ENCODE measurements at regions not wholly inside any gene's neighbourhood (a gene's known extent, or its start where the extent isn't known, plus 50 kb on each side); places are given as distances from the start of the nearest gene placed in this dataset.

DNA sequence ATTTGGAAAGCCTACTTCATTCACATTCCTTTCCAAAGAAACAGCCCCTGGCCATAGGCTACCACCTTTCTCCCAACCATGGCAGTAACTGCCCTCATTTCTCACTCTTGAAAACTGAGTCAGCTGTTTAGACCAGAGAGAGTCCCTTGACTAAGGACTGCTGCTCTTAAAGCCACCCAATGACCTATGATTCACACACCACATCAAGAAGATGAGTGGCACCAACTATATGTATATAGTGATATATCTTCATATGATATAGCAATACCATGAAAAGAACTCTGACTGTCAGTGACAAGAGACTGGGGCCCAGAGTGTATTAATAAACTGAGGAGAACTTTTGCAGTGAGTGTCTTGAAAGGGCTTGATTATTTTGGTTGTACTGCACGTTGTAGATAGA lies 404.5 kb upstream of the ASIC2 start:
- Histone ChIP-seq H3K9me3 (ENCODE audit: control insufficient read depth in 2 of 3, insufficient read depth in 1 of 3, low read length in 3 of 3) (no peaks in the 10 kb centered on the region), H3K36me3 (ENCODE audit: control insufficient read depth in 2 of 3, insufficient read depth in 3 of 3, low read length in 3 of 3) (no peaks in the 10 kb centered on the region), H3K27me3 (ENCODE audit: control insufficient read depth, insufficient read depth, low read length) (no peaks in the 10 kb centered on the region), H3K27ac (ENCODE audit: low read depth in 2 of 2, low read length in 2 of 2) (no peak overlapping the region), H3K9ac (ENCODE audit: low read length in 3 of 3) (no peak overlapping the region), H3K4me1 (ENCODE audit: control insufficient read depth in 2 of 3, insufficient read depth in 2 of 3, low read depth in 1 of 3, low read length in 3 of 3) (no peaks in the 10 kb centered on the region), H3K4me3 (ENCODE audit: low read length in 3 of 3) (no peak overlapping the region)
- no peak for FAIRE-seq
- DNase-seq = no peak
- TF ChIP-seq, protein P1, sequence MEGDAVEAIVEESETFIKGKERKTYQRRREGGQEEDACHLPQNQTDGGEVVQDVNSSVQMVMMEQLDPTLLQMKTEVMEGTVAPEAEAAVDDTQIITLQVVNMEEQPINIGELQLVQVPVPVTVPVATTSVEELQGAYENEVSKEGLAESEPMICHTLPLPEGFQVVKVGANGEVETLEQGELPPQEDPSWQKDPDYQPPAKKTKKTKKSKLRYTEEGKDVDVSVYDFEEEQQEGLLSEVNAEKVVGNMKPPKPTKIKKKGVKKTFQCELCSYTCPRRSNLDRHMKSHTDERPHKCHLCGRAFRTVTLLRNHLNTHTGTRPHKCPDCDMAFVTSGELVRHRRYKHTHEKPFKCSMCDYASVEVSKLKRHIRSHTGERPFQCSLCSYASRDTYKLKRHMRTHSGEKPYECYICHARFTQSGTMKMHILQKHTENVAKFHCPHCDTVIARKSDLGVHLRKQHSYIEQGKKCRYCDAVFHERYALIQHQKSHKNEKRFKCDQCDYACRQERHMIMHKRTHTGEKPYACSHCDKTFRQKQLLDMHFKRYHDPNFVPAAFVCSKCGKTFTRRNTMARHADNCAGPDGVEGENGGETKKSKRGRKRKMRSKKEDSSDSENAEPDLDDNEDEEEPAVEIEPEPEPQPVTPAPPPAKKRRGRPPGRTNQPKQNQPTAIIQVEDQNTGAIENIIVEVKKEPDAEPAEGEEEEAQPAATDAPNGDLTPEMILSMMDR (IDR thresholded peaks at IDR 0.05; ENCODE audit: borderline replicate concordance, extremely low read depth, insufficient read depth) = no peak
- intact Hi-C loops (cut with DNase I) = no loop called here

DNA sequence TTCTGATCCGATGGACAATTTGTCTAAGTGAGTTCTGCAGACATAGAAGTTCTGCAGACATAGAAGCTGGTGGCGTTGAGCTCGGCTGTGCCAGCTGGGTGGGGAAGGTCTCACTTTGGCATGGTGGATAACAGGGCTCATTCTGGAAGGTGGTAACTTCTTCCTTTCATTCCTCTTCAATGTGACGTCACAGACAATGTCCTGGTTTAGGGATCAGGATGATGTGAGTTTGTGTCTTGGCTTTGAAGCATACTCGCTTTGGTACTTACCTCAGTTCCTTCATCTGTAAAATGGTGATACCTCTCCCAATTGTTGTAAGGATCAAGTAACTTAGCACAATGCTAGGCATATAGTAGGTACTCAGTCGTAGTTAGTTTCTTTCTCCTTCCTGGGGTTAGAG lies 408.8 kb upstream of the ASIC2 start:
- TF ChIP-seq, protein P1 (IDR thresholded peaks at IDR 0.05; ENCODE audit: borderline replicate concordance, extremely low read depth, insufficient read depth) = no peak
- intact Hi-C loops (cut with DNase I) = no loop called here
- Histone ChIP-seq H3K27me3 (ENCODE audit: control insufficient read depth, insufficient read depth, low read length) (no peaks in the 10 kb centered on the region), H3K27ac (ENCODE audit: low read depth in 2 of 2, low read length in 2 of 2) (no peak overlapping the region), H3K9me3 (ENCODE audit: control insufficient read depth in 2 of 3, insufficient read depth in 1 of 3, low read length in 3 of 3) (peaks cover 0 to 3% (median 0%) of the 10 kb centered on the region in 3 donors), H3K9ac (ENCODE audit: low read length in 3 of 3) (no peak overlapping the region), H3K4me3 (ENCODE audit: low read length in 3 of 3) (no peak overlapping the region), H3K4me1 (ENCODE audit: control insufficient read depth in 2 of 3, insufficient read depth in 2 of 3, low read depth in 1 of 3, low read length in 3 of 3) (no peaks in the 10 kb centered on the region), H3K36me3 (ENCODE audit: control insufficient read depth in 2 of 3, insufficient read depth in 3 of 3, low read length in 3 of 3) (no peaks in the 10 kb centered on the region)
- no peak for DNase-seq
- FAIRE-seq = no peak

DNA sequence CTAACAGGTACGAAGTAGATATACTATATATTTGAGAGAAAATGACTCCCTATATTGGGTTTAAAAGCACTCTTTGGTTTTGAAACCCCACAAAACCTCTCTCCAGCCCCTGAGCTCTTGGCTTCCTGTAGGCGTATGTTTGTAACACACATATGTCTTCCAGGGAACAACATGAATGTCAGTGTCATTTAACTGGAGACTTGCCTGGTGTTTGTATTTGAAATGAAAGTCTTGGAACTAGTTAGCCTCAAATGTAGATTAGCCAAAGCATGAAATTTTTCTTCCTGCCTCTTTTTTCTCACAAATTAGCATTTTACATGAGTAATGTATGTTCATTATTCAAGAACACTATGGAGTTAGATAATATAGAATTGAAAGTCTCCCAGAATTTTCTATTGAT lies 411.8 kb upstream of the ASIC2 start:
- Histone ChIP-seq H3K9ac (ENCODE audit: low read length in 3 of 3) (no peak overlapping the region), H3K27me3 (ENCODE audit: control insufficient read depth, insufficient read depth, low read length) (no peaks in the 10 kb centered on the region), H3K4me3 (ENCODE audit: low read length in 3 of 3) (no peak overlapping the region), H3K36me3 (ENCODE audit: control insufficient read depth in 2 of 3, insufficient read depth in 3 of 3, low read length in 3 of 3) (no peaks in the 10 kb centered on the region), H3K4me1 (ENCODE audit: control insufficient read depth in 2 of 3, insufficient read depth in 2 of 3, low read depth in 1 of 3, low read length in 3 of 3) (no peaks in the 10 kb centered on the region), H3K27ac (ENCODE audit: low read depth in 2 of 2, low read length in 2 of 2) (no peak overlapping the region), H3K9me3 (ENCODE audit: control insufficient read depth in 2 of 3, insufficient read depth in 1 of 3, low read length in 3 of 3) (peaks cover 0 to 3% (median 0%) of the 10 kb centered on the region in 3 donors)
- no peak for DNase-seq
- FAIRE-seq = no peak
- TF ChIP-seq, protein P1 (IDR thresholded peaks at IDR 0.05; ENCODE audit: borderline replicate concordance, extremely low read depth, insufficient read depth) = no peak
- intact Hi-C loops (cut with DNase I) = no loop called here

DNA sequence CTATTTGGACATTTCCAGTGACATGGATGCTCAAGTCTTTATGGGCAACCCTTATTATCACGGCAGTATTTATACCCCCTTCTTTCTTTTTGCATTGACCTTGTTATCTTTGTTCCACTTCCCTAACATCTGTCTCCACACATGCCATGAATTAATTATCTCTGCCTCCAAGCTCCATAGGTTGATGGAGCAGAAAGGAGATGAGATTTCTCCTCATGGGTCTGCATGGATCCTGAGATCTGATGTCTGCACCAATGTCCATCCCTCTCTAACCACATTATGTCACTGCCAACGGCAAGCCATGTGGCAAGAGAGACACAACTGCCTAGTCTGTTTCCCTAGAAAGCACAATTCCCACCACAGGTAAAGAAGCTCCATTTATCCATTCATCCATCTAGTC lies 416.8 kb upstream of the ASIC2 start:
- intact Hi-C loops (cut with DNase I) = no loop called here
- TF ChIP-seq, protein P1 (IDR thresholded peaks at IDR 0.05; ENCODE audit: borderline replicate concordance, extremely low read depth, insufficient read depth) = no peak
- FAIRE-seq (no peak), DNase-seq (no peak)
- H3K36me3 ChIP-seq (ENCODE audit: control insufficient read depth in 2 of 3, insufficient read depth in 3 of 3, low read length in 3 of 3) = no peaks in the 10 kb centered on the region
- no peaks in the 10 kb centered on the region for H3K4me1 ChIP-seq (ENCODE audit: control insufficient read depth in 2 of 3, insufficient read depth in 2 of 3, low read depth in 1 of 3, low read length in 3 of 3)
- H3K9ac ChIP-seq (ENCODE audit: low read length in 3 of 3) = no peak overlapping the region
- no peak overlapping the region for H3K27ac ChIP-seq (ENCODE audit: low read depth in 2 of 2, low read length in 2 of 2)
- H3K4me3 ChIP-seq (ENCODE audit: low read length in 3 of 3) = no peak overlapping the region
- H3K27me3 ChIP-seq (ENCODE audit: control insufficient read depth, insufficient read depth, low read length) = no peaks in the 10 kb centered on the region
- H3K9me3 ChIP-seq (ENCODE audit: control insufficient read depth in 2 of 3, insufficient read depth in 1 of 3, low read length in 3 of 3) = peaks cover 0 to 3% (median 0%) of the 10 kb centered on the region in 3 donors

All from kidney (tissue), 13 donors.